Prostate gland (tissue), 2 donors: ENCODE measurements at regions not wholly inside any gene's neighbourhood (a gene's known extent, or its start where the extent isn't known, plus 50 kb on each side); places are given as distances from the start of the nearest gene placed in this dataset.

Experiments
- POLR2A ChIP-seq: fragments of 450-650 bp; IDR thresholded peaks from one replicate; pipeline ENCODE4 v1.6.1; 2016; ENCODE audit warnings: antibody characterized with exemption, mild to moderate bottlenecking
- TF ChIP-seq, protein P1 (sequence below), 4 experiments: fragments of 200-600 bp in 2 of 4; fragments of 450-650 bp in 2 of 4; sonication (generic) in 2 of 4; IDR thresholded peaks; 1 replicate in 3 of 4; 2 replicates in 1 of 4; pipeline ENCODE4 v1.5.1; 2016 to 2019; ENCODE audit warnings: antibody characterized with exemption in 4 of 4, mild to moderate bottlenecking in 2 of 4, moderate library complexity in 2 of 4

DNA sequence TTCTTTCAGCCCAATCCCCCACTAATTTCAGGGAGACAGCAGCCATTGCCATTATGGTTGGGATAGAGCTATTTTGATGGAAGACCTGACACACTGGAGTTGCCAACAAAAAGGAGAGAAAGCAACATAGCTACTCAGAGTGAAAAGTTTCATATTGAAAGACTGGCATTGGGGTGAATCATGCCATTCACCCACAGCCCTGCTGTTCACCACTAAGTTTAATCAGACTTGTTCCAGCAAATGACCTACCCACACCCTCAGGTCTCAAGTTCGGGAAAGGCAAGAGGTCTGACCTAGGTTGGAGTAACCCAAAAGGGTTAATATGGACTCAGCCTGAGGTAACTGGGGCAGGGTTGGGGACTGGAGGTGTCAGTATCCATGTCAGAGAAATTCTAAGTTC is 169.2 kb downstream of the PAWR start:
- no peak for TF ChIP-seq POLR2A
- TF ChIP-seq, protein P1, sequence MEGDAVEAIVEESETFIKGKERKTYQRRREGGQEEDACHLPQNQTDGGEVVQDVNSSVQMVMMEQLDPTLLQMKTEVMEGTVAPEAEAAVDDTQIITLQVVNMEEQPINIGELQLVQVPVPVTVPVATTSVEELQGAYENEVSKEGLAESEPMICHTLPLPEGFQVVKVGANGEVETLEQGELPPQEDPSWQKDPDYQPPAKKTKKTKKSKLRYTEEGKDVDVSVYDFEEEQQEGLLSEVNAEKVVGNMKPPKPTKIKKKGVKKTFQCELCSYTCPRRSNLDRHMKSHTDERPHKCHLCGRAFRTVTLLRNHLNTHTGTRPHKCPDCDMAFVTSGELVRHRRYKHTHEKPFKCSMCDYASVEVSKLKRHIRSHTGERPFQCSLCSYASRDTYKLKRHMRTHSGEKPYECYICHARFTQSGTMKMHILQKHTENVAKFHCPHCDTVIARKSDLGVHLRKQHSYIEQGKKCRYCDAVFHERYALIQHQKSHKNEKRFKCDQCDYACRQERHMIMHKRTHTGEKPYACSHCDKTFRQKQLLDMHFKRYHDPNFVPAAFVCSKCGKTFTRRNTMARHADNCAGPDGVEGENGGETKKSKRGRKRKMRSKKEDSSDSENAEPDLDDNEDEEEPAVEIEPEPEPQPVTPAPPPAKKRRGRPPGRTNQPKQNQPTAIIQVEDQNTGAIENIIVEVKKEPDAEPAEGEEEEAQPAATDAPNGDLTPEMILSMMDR (IDR thresholded peaks at IDR 0.05): no peak
